OCI-LY7 (cell line): ENCODE measurements at regions not wholly inside any gene's neighbourhood (a gene's known extent, or its start where the extent isn't known, plus 50 kb on each side); places are given as distances from the start of the nearest gene placed in this dataset.

ENCODE experiments used
- BruUV-seq: library from RNA; stranded (reverse); fragments of 400-500 nt; replicated peaks from 2 replicates; lab custom pipeline; 2021; lab: Mats Ljungman, UMichigan
- CTCF ChIA-PET: fragments of 300-600 bp; sonication (Branson Sonifier 250); formaldehyde crosslinking; loops from one replicate; lab custom pipeline; 2022; ENCODE audit warnings: antibody characterized with exemption; ENCODE audit not compliant: unreplicated experiment; lab: Charles Lee
- POLR2A ChIA-PET: fragments of 300-600 bp; sonication (Branson Sonifier 250); formaldehyde crosslinking; loops from one replicate; lab custom pipeline; 2022; ENCODE audit warnings: antibody characterized with exemption; lab: Charles Lee
- DNase-seq: peaks from one replicate; pipeline ENCODE4 v3.0.0-alpha.2; 2015; ENCODE audit warnings: low spot score
- H2AFZ ChIP-seq: fragments of 200-600 bp; sonication (generic), shearing (Covaris generic); 2 replicates; pipeline ENCODE4 v1.6.1; 2014; ENCODE audit warnings: mild to moderate bottlenecking, antibody characterized with exemption, low read length, moderate library complexity
- H3K27ac ChIP-seq: fragments of 200-600 bp; sonication (generic); 2 replicates; pipeline ENCODE4 v1.5.1; 2014; ENCODE audit warnings: mixed run types, low read depth, mild to moderate bottlenecking, moderate library complexity, low read length, inconsistent platforms; ENCODE audit not compliant: poor library complexity, severe bottlenecking
- H3K36me3 ChIP-seq: fragments of 200-600 bp; sonication (generic); 2 replicates; pipeline ENCODE4 v1.6.1; 2014; ENCODE audit warnings: mild to moderate bottlenecking, antibody characterized with exemption, low read length, moderate library complexity, mixed read lengths; ENCODE audit not compliant: insufficient read depth
- H3K4me1 ChIP-seq: fragments of 200-600 bp; sonication (generic); 2 replicates; pipeline ENCODE4 v1.5.1; 2014; ENCODE audit warnings: mild to moderate bottlenecking, low read length; ENCODE audit not compliant: insufficient read depth, poor library complexity, severe bottlenecking
- H3K4me2 ChIP-seq: fragments of 200-600 bp; sonication (generic); 2 replicates; pipeline ENCODE4 v1.6.1; 2014; ENCODE audit warnings: mild to moderate bottlenecking, low read length
- H3K4me3 ChIP-seq: fragments of 200-600 bp; sonication (generic); 2 replicates; pipeline ENCODE4 v1.5.1; 2014; ENCODE audit warnings: mild to moderate bottlenecking, low read depth, low read length; ENCODE audit not compliant: poor library complexity, severe bottlenecking
- H3K79me2 ChIP-seq: fragments of 200-600 bp; sonication (generic); 2 replicates; pipeline ENCODE4 v1.6.1; 2016; ENCODE audit warnings: low read depth, mild to moderate bottlenecking, low read length, moderate library complexity, mixed read lengths; ENCODE audit not compliant: insufficient read depth
- H3K9me2 ChIP-seq: fragments of 200-600 bp; sonication (generic); 2 replicates; pipeline ENCODE4 v1.6.1; 2016; ENCODE audit warnings: mild to moderate bottlenecking, low read length, mixed read lengths; ENCODE audit not compliant: insufficient read depth
- H3K9me3 ChIP-seq: fragments of 200-600 bp; sonication (generic); 2 replicates; pipeline ENCODE4 v1.6.1; 2014; ENCODE audit warnings: mild to moderate bottlenecking, mixed run types, low read length, mixed read lengths
- H4K20me1 ChIP-seq: fragments of 200-600 bp; sonication (generic); 2 replicates; pipeline ENCODE4 v1.6.1; 2014; ENCODE audit warnings: mild to moderate bottlenecking, antibody characterized with exemption, low read length, moderate library complexity, mixed read lengths; ENCODE audit not compliant: insufficient read depth
- EZH2phosphoT487 ChIP-seq: fragments of 200-600 bp; sonication (generic); IDR thresholded peaks from 2 replicates; pipeline ENCODE4 v1.6.1; 2018; ENCODE audit warnings: low read depth, borderline replicate concordance, mild to moderate bottlenecking, mixed run types, antibody characterized with exemption, low read length, moderate library complexity, mixed read lengths
- intact Hi-C: fragments of 100-400 bp; cut with micrococcal nuclease; formaldehyde crosslinking; loops from one replicate; pipeline ENCODE4 v1.10.0; 2022; ENCODE audit not compliant: unreplicated experiment
- TF ChIP-seq, protein P1 (sequence below): fragments of 200-600 bp; sonication (generic); conservative IDR thresholded peaks from 2 replicates; pipeline ENCODE4 v1.5.1; 2014; ENCODE audit warnings: mild to moderate bottlenecking, antibody characterized with exemption, low read length, moderate library complexity, mixed read lengths

DNA sequence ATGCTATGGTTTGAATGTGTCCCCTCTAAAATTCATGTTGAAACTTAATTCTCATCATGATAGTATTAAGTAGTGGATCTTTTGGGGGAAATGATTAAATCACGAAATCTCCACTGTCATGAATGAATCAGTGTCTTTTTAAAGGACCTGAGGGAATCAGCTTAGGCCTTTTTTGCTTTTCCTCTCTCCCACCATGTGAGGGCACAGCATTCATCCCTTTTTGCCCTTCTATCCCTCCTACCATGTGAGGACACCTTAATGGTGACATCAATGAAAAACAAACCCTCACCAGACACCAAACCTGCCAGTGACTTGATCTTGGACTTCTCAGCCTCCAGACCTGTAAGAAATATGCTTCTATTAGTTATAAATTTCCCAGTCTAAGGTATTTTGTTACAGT lies 247.1 kb upstream of the UBE2E3 start:
- no peaks in the 10 kb centered on the region for H3K9me2 ChIP-seq
- BruUV-seq, result no TSS peak
- intact Hi-C loops, result no loop called here
- no peak overlapping the region for H3K4me2 ChIP-seq
- no peaks in the 10 kb centered on the region for H3K4me1 ChIP-seq
- no peaks in the 10 kb centered on the region for H3K36me3 ChIP-seq
- ChIA-PET POLR2A (no interaction called here), CTCF (no interaction called here)
- H3K79me2 ChIP-seq, result no peaks in the 10 kb centered on the region
- no peak overlapping the region for H3K4me3 ChIP-seq
- H4K20me1 ChIP-seq, result no peaks in the 10 kb centered on the region
- TF ChIP-seq, protein P1, sequence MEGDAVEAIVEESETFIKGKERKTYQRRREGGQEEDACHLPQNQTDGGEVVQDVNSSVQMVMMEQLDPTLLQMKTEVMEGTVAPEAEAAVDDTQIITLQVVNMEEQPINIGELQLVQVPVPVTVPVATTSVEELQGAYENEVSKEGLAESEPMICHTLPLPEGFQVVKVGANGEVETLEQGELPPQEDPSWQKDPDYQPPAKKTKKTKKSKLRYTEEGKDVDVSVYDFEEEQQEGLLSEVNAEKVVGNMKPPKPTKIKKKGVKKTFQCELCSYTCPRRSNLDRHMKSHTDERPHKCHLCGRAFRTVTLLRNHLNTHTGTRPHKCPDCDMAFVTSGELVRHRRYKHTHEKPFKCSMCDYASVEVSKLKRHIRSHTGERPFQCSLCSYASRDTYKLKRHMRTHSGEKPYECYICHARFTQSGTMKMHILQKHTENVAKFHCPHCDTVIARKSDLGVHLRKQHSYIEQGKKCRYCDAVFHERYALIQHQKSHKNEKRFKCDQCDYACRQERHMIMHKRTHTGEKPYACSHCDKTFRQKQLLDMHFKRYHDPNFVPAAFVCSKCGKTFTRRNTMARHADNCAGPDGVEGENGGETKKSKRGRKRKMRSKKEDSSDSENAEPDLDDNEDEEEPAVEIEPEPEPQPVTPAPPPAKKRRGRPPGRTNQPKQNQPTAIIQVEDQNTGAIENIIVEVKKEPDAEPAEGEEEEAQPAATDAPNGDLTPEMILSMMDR, result no peak
- TF ChIP-seq EZH2phosphoT487, result no peak
- no peaks in the 10 kb centered on the region for H3K9me3 ChIP-seq
- H2AFZ ChIP-seq, result no peak overlapping the region
- no peak for DNase-seq
- no peak overlapping the region for H3K27ac ChIP-seq

DNA sequence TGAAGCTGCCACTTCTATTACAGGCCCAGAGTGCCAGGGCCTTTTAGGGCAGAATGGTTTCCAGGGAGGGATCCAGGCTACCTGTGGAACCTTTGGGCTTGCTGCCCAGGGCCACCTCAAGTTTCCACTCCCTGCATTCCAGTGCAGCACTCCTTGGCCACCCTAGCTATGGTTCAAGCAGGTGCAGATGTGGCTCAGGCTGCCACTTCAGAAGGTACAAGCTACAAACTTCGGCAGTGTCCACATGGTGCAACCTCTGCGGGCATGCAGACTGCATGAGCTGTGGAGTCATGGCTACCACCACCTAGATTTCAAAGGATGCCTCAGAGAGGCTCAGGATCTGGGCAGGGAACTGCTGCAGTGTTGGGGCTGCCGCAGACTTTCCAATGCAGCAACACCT lies 248.1 kb upstream of the UBE2E3 start:
- Histone ChIP-seq H3K36me3 (no peaks in the 10 kb centered on the region), H3K27ac (no peak overlapping the region), H3K9me3 (no peaks in the 10 kb centered on the region), H2AFZ (no peak overlapping the region), H3K4me3 (no peak overlapping the region), H3K4me2 (no peak overlapping the region), H3K79me2 (no peaks in the 10 kb centered on the region), H3K9me2 (no peaks in the 10 kb centered on the region), H3K4me1 (no peaks in the 10 kb centered on the region), H4K20me1 (no peaks in the 10 kb centered on the region)
- ChIA-PET CTCF (no interaction called here), POLR2A (no interaction called here)
- no peak for TF ChIP-seq EZH2phosphoT487
- TF ChIP-seq, protein P1, result no peak
- intact Hi-C loops, result no loop called here
- BruUV-seq, result no TSS peak
- no peak for DNase-seq

DNA sequence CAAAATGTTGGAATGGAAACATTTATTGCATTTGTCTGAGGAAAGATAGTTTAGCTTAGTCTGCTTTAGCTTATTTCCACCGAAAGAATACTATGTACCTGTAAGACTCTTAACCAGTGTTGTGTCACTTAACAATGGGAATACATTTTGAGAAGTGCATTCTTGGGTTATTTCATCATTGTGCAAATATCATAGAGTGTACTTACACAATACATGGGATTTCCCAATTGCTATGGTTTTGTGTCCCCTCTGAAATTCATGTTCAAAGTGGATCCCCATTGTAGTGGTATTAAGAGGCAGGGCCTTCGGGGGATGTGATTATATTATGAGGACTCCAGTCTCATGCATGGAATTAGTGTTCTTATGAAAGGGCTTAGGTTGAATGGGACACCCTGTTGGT lies 249.4 kb upstream of the UBE2E3 start:
- DNase-seq, result no peak
- H4K20me1 ChIP-seq, result no peaks in the 10 kb centered on the region
- intact Hi-C loops, result no loop called here
- H2AFZ ChIP-seq, result no peak overlapping the region
- no peak overlapping the region for H3K4me3 ChIP-seq
- no peak overlapping the region for H3K27ac ChIP-seq
- TF ChIP-seq EZH2phosphoT487, result no peak
- TF ChIP-seq, protein P1, result no peak
- CTCF ChIA-PET, result no interaction called here
- no peaks in the 10 kb centered on the region for H3K79me2 ChIP-seq
- no peaks in the 10 kb centered on the region for H3K9me3 ChIP-seq
- H3K36me3 ChIP-seq, result no peaks in the 10 kb centered on the region
- POLR2A ChIA-PET, result interaction anchor here (0.5 kb wide), 1 partner anchor 1778 kb away, joined by 3 read pairs; no protein-coding TSS in a partner anchor
- H3K4me2 ChIP-seq, result no peak overlapping the region
- H3K9me2 ChIP-seq, result no peaks in the 10 kb centered on the region
- H3K4me1 ChIP-seq, result no peaks in the 10 kb centered on the region
- no TSS peak for BruUV-seq
